ENCODE measurements at regions not wholly inside any gene's neighbourhood (a gene's known extent, or its start where the extent isn't known, plus 50 kb on each side); places are given as distances from the start of the nearest gene placed in this dataset.
A peak's percentile ranks its signal among the peaks of the same experiment; 100 is the strongest.

- TF ChIP-seq CTCF (conservative IDR thresholded peaks at IDR 0.05 in 1 of 2, IDR thresholded peaks at IDR 0.05 in 1 of 2; ENCODE audit: low read depth in 1 of 2, low read length in 2 of 2) (peak in 1 of 2 donors; percentile 45), EZH2 (IDR thresholded peaks at IDR 0.05; ENCODE audit: low read length, missing control alignments) (no peak)
Observed at GRCh38 chr6:92122746-92123145, 1296.6 kb downstream of the EPHA7 start.

Data from fibroblast of lung (primary cell).